ENCODE measurements at regions not wholly inside any gene's neighbourhood (a gene's known extent, or its start where the extent isn't known, plus 50 kb on each side); places are given as distances from the start of the nearest gene placed in this dataset.

DNA sequence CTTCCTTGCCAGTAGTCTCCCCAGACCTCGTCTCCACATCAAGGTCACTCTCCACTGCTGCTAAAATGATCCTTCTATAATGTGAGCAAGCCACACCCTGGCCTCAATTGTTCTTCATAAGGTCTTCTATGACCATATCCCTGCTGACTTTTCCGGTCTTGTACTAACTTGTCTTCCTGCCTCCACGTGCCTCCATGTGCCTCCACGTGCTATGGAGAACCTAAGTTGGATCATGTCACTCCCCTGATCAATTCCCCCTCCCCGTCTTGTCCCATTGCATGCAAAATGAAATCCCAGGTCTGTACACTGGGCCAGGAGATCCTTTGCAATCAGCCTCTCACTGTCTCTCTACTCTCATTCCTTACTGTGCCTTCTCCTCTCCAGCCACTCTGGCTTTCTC lies 110.6 kb downstream of the TTC8 start:
- no peaks in the 10 kb centered on the region for H3K9me3 Mint-ChIP-seq (ENCODE audit: unreplicated experiment)
- DNase-seq (ENCODE audit: extremely low spot score, unreplicated experiment): no peak
- peaks cover 5% of the 10 kb centered on the region for H3K4me1 Mint-ChIP-seq (ENCODE audit: unreplicated experiment)
- H3K4me3 Mint-ChIP-seq (ENCODE audit: unreplicated experiment): no peak overlapping the region
- no peak for TF ChIP-seq CTCF (IDR thresholded peaks at IDR 0.05)
- no peaks in the 10 kb centered on the region for H3K36me3 Mint-ChIP-seq (ENCODE audit: unreplicated experiment)
- no peak overlapping the region for H3K27ac Mint-ChIP-seq (ENCODE audit: unreplicated experiment)
- H3K27me3 Mint-ChIP-seq (ENCODE audit: unreplicated experiment): peaks cover 3% of the 10 kb centered on the region

- H3K4me1 Mint-ChIP-seq (ENCODE audit: unreplicated experiment): peaks cover 5% of the 10 kb centered on the region
- peak; percentile 40 for DNase-seq (ENCODE audit: extremely low spot score, unreplicated experiment)
- no peak for TF ChIP-seq CTCF (IDR thresholded peaks at IDR 0.05)
- no peak overlapping the region for H3K27ac Mint-ChIP-seq (ENCODE audit: unreplicated experiment)
- H3K27me3 Mint-ChIP-seq (ENCODE audit: unreplicated experiment): peaks cover 3% of the 10 kb centered on the region
- no peaks in the 10 kb centered on the region for H3K36me3 Mint-ChIP-seq (ENCODE audit: unreplicated experiment)
- no peaks in the 10 kb centered on the region for H3K9me3 Mint-ChIP-seq (ENCODE audit: unreplicated experiment)
- H3K4me3 Mint-ChIP-seq (ENCODE audit: unreplicated experiment): no peak overlapping the region
Observed at GRCh38 chr14:88937706-88938105, 113.3 kb downstream of the TTC8 start.

DNA sequence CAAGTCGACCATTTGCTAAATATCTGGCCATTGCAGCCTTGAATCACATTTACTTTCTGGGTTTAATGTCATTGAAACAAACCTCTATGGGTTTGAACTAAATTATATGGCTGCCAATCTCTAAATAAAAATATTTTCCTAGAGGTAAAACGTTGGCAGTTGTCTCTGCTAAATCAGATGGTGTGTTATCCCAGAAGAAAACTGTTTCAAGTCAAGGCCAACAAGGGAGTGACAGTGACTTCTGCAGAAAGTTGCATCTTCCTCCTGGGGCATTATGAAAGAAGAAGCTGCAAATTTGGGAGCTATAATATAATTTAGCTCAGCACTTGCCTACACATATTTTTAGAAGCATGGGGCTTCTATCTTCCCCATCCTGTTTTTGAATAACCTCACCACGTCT lies 116.2 kb downstream of the TTC8 start:
- Mint-ChIP-seq H3K36me3 (ENCODE audit: unreplicated experiment) (no peaks in the 10 kb centered on the region), H3K9me3 (ENCODE audit: unreplicated experiment) (peaks cover 4% of the 10 kb centered on the region), H3K27ac (ENCODE audit: unreplicated experiment) (no peak overlapping the region), H3K27me3 (ENCODE audit: unreplicated experiment) (peaks cover 2% of the 10 kb centered on the region), H3K4me3 (ENCODE audit: unreplicated experiment) (no peak overlapping the region), H3K4me1 (ENCODE audit: unreplicated experiment) (no peaks in the 10 kb centered on the region)
- no peak for DNase-seq (ENCODE audit: extremely low spot score, unreplicated experiment)
- TF ChIP-seq CTCF (IDR thresholded peaks at IDR 0.05): no peak

- H3K4me1 Mint-ChIP-seq (ENCODE audit: unreplicated experiment): no peaks in the 10 kb centered on the region
Observed at GRCh38 chr14:88941414-88941813, 117.0 kb downstream of the TTC8 start.

More at GRCh38 chr14:88941414-88941813, 117.0 kb downstream of the TTC8 start:
- Mint-ChIP-seq H3K27me3 (ENCODE audit: unreplicated experiment) (peaks cover 2% of the 10 kb centered on the region), H3K9me3 (ENCODE audit: unreplicated experiment) (peaks cover 4% of the 10 kb centered on the region), H3K27ac (ENCODE audit: unreplicated experiment) (no peak overlapping the region), H3K4me3 (ENCODE audit: unreplicated experiment) (no peak overlapping the region), H3K36me3 (ENCODE audit: unreplicated experiment) (no peaks in the 10 kb centered on the region)
- TF ChIP-seq CTCF (IDR thresholded peaks at IDR 0.05): no peak
- DNase-seq (ENCODE audit: extremely low spot score, unreplicated experiment): no peak

Measured in osteocyte (in vitro differentiated cells).